SK-N-MC (cell line): ENCODE measurements at regions not wholly inside any gene's neighbourhood (a gene's known extent, or its start where the extent isn't known, plus 50 kb on each side); places are given as distances from the start of the nearest gene placed in this dataset.

ENCODE experiments used
- DNase-seq: peaks from one replicate; pipeline ENCODE4 v3.0.0-alpha.2; 2011; ENCODE audit warnings: low read depth, low spot score
- H3K27ac ChIP-seq: fragments of 200-600 bp; sonication (generic); 2 replicates; pipeline ENCODE4 v1.5.1; 2016; ENCODE audit warnings: mixed run types
- H3K36me3 ChIP-seq: fragments of 200-600 bp; sonication (generic); 2 replicates; pipeline ENCODE4 v1.6.1; 2017; ENCODE audit warnings: antibody characterized with exemption, low read length, mixed read lengths; ENCODE audit not compliant: insufficient read depth
- H3K4me3 ChIP-seq: fragments of 200-600 bp; sonication (generic); 2 replicates; pipeline ENCODE4 v1.5.1; 2016
- H3K9ac ChIP-seq: fragments of 200-600 bp; sonication (generic); 2 replicates; pipeline ENCODE4 v1.8.0; 2017; ENCODE audit warnings: mixed run types, mixed read lengths; ENCODE audit not compliant: insufficient read length
- H3K9me3 ChIP-seq: fragments of 200-600 bp; sonication (generic); 2 replicates; pipeline ENCODE4 v1.6.1; 2017; ENCODE audit warnings: low read depth, mild to moderate bottlenecking, antibody characterized with exemption, low read length, moderate library complexity, mixed read lengths
- EZH2 ChIP-seq: fragments of 200-600 bp; sonication (generic); IDR thresholded peaks from one replicate; pipeline ENCODE4 v1.6.1; 2017; ENCODE audit warnings: antibody characterized with exemption
- FOXP2 ChIP-seq: optimal IDR thresholded peaks from 2 replicates; pipeline ENCODE3; 2011; ENCODE audit warnings: mild to moderate bottlenecking, moderate library complexity; ENCODE audit not compliant: insufficient read depth; ENCODE audit errors: extremely low read length, control extremely low read depth
- POLR2AphosphoS5 ChIP-seq: IDR thresholded peaks from 2 replicates; pipeline ENCODE4 v1.6.1; 2012; ENCODE audit warnings: mild to moderate bottlenecking, low read depth, low read length, borderline replicate concordance

DNA sequence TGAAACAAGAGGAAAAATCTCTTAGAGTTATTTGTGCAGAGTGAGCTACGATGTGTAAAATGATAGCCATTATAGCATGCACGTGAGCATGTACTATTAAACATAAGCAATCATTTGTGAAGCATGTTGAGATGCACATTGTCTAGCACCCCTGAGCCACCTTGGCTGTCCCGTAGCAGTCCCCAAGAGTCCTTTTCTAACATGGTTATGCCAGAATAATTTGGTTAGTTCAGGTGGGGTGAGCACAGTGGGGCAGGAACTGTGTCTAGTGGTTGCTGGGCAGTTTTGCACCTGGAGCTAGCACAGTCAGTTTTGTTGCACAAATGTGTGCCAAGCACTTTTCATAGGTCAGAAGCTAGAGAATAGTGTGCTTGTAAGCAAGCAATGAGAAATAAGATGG, 809.8 kb downstream of the RNF144A start:
- TF ChIP-seq FOXP2 (no peak), POLR2AphosphoS5 (no peak), EZH2 (no peak)

DNA sequence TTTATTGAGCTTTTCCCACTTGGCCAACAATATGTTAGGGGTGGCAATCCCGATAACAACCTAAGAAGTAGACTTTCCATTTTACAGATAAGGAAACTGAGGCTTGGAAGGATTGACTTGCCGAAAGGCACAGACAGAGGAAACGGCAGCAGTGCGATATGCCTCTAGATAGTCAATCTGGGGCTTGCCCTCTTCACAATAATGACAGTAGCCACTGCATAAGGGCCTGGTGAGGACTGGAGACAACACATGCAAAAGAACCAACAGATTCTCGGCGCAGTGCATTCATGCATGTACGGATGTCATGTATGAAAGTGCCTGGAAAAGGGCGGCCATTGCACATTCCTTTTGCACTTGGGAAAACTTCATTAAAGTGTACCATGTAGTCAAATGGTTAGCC, 811.2 kb downstream of the RNF144A start:
- H3K36me3 ChIP-seq = no peaks in the 10 kb centered on the region
- no peak for DNase-seq
- no peak overlapping the region for H3K4me3 ChIP-seq
- TF ChIP-seq FOXP2 (no peak), POLR2AphosphoS5 (no peak), EZH2 (no peak)
- H3K9me3 ChIP-seq = no peaks in the 10 kb centered on the region
- H3K27ac ChIP-seq = no peak overlapping the region
- H3K9ac ChIP-seq = no peak overlapping the region

More for the DNA sequence above, 809.8 kb downstream of the RNF144A start:
- no peak overlapping the region for H3K9ac ChIP-seq
- H3K36me3 ChIP-seq = no peaks in the 10 kb centered on the region
- DNase-seq = no peak
- H3K27ac ChIP-seq = no peak overlapping the region
- no peak overlapping the region for H3K4me3 ChIP-seq
- H3K9me3 ChIP-seq = no peaks in the 10 kb centered on the region

DNA sequence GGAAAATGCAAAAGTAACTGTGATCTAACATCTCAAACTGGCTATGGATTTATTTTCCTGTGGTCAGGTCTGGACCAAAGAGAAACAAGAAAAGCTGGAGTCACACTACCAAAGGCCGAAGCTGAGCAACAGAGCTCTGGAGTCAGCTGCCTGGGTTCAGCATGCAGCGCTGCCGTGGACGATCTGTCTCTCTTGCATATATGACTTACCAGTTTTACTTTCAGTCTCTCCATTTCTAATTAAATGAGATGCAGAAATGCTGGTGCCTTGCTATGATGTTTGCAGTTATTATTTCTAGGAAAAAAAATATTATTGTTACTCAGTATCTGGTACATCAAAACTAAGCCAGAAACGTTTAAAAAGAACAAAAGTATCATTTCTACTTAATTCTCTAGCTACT, 813.2 kb downstream of the RNF144A start:
- no peaks in the 10 kb centered on the region for H3K9me3 ChIP-seq
- no peak overlapping the region for H3K9ac ChIP-seq
- no peak overlapping the region for H3K27ac ChIP-seq
- H3K36me3 ChIP-seq = no peaks in the 10 kb centered on the region
- TF ChIP-seq FOXP2 = no peak
- no peak for TF ChIP-seq POLR2AphosphoS5
- TF ChIP-seq EZH2 = no peak
- DNase-seq = no peak
- H3K4me3 ChIP-seq = no peak overlapping the region

DNA sequence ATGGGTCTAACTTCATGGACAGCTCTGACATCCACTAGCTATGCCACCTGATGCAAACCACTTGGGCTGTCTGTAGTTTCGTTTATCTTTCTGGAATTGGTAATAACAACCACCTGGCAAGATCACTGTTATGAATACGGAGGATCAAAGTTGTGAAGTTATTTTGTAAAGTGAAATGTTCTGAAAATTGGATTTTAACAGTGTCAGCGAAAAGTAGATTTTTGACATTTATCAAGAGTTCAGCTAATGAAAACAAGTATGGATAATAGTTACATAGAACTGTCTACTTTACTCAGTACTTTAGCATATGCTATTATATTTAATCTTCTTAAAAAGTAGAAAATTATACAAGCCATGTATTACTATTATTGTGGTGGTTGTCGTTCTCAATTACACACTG, 813.8 kb downstream of the RNF144A start:
- Histone ChIP-seq H3K9ac (no peak overlapping the region), H3K4me3 (no peak overlapping the region), H3K27ac (no peak overlapping the region), H3K36me3 (no peaks in the 10 kb centered on the region), H3K9me3 (no peaks in the 10 kb centered on the region)
- DNase-seq = no peak
- no peak for TF ChIP-seq FOXP2
- TF ChIP-seq POLR2AphosphoS5 = no peak

DNA sequence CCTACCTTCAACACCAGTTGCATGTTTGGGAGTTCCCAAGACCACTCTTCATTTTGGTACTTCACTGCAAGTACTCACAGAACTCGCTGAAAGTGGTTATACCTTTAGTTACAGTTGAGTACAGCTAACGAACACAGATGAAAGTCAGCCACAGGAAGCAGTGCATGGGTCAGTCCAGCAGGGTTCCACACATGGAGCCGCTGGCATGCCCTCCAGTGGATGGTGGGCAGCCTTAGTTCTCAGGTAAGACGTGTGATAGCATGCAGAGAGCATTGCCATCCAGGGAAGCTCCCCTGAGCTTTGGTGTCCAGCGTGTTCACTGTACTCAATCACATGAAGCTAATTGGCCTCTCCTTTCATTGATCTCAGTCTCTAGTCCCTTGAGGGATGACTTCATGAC, 815.3 kb downstream of the RNF144A start:
- no peak overlapping the region for H3K4me3 ChIP-seq
- no peak overlapping the region for H3K9ac ChIP-seq
- H3K9me3 ChIP-seq = no peaks in the 10 kb centered on the region
- TF ChIP-seq FOXP2 = no peak
- TF ChIP-seq POLR2AphosphoS5 = no peak
- no peak for TF ChIP-seq EZH2
- H3K27ac ChIP-seq = no peak overlapping the region
- DNase-seq = no peak
- no peaks in the 10 kb centered on the region for H3K36me3 ChIP-seq

GRCh38 chr2:7736646-7737305, 819.6 kb downstream of the RNF144A start:
- DNase-seq = no peak
- no peak overlapping the region for H3K27ac ChIP-seq
- H3K36me3 ChIP-seq = no peaks in the 10 kb centered on the region
- H3K9me3 ChIP-seq = no peaks in the 10 kb centered on the region
- no peak overlapping the region for H3K4me3 ChIP-seq
- TF ChIP-seq FOXP2 = no peak
- no peak for TF ChIP-seq POLR2AphosphoS5
- TF ChIP-seq EZH2 = no peak
- H3K9ac ChIP-seq = no peak overlapping the region

DNA sequence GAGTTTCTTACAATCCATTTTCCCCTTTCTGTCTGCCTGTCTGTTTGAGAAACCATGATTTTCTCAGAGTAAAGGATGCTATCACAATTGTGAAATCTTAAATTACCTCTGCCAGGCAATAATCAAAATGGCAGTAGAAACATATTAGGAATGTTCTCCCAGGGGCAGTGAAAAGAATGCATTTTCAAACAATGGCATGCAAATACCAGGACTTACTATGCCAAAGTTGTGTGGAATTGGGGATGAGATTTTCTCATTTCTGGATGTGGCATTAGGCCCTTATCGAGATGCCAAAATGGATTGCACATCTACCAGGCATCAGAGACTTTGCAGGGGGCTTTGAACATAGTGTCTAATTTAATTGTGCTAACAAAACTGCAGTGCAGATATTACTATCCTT, 821.4 kb downstream of the RNF144A start:
- TF ChIP-seq FOXP2 (no peak), EZH2 (no peak), POLR2AphosphoS5 (no peak)
- Histone ChIP-seq H3K27ac (no peak overlapping the region), H3K36me3 (no peaks in the 10 kb centered on the region), H3K9me3 (no peaks in the 10 kb centered on the region), H3K4me3 (no peak overlapping the region), H3K9ac (no peak overlapping the region)
- DNase-seq = no peak

- H3K4me3 ChIP-seq = no peak overlapping the region
- no peaks in the 10 kb centered on the region for H3K36me3 ChIP-seq
- H3K9me3 ChIP-seq = no peaks in the 10 kb centered on the region
- no peak overlapping the region for H3K27ac ChIP-seq
- no peak for TF ChIP-seq EZH2
- TF ChIP-seq POLR2AphosphoS5 = no peak
- TF ChIP-seq FOXP2 = no peak
- no peak for DNase-seq
- H3K9ac ChIP-seq = no peak overlapping the region
Measured at GRCh38 chr2:7740114-7740513, 822.9 kb downstream of the RNF144A start.

DNA sequence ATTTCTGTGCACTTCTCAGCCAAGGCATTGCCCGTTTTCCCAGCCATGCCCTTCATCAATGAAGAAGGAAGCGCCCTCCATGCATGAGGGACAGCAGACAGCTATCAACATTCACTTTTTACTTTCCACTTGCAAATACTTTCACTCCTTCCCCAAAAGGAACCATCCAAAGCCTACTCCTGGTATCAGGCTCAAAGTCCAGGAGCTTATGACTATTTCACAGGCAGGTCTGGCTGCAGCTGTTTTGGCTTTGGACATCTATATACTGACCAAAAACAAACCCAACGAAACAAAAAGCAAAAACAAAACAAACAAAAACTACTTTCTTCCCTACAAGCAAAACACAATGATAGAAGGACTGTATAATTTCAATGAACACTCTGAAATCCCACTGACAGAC, 825.1 kb downstream of the RNF144A start:
- Histone ChIP-seq H3K36me3 (no peaks in the 10 kb centered on the region), H3K9ac (no peak overlapping the region), H3K9me3 (no peaks in the 10 kb centered on the region), H3K27ac (no peak overlapping the region), H3K4me3 (no peak overlapping the region)
- no peak for DNase-seq
- TF ChIP-seq POLR2AphosphoS5 = no peak
- no peak for TF ChIP-seq EZH2
- no peak for TF ChIP-seq FOXP2
